OCI-LY1 (cell line): ENCODE measurements at regions not wholly inside any gene's neighbourhood (a gene's known extent, or its start where the extent isn't known, plus 50 kb on each side); places are given as distances from the start of the nearest gene placed in this dataset.

ENCODE experiments used
- EZH2 ChIP-seq: fragments of 200-600 bp; sonication (generic), shearing (Covaris generic); IDR thresholded peaks from 2 replicates; pipeline ENCODE4 v1.8.0; 2017; ENCODE audit warnings: borderline replicate concordance, mixed run types, mild to moderate bottlenecking, antibody characterized with exemption, low read length, moderate library complexity, mixed read lengths
- TF ChIP-seq, protein P1 (sequence below): fragments of 200-600 bp; sonication (generic), shearing (Covaris generic); IDR thresholded peaks from 2 replicates; pipeline ENCODE4 v1.5.1; 2017; ENCODE audit warnings: mild to moderate bottlenecking, antibody characterized with exemption, low read length, moderate library complexity, mixed read lengths

DNA sequence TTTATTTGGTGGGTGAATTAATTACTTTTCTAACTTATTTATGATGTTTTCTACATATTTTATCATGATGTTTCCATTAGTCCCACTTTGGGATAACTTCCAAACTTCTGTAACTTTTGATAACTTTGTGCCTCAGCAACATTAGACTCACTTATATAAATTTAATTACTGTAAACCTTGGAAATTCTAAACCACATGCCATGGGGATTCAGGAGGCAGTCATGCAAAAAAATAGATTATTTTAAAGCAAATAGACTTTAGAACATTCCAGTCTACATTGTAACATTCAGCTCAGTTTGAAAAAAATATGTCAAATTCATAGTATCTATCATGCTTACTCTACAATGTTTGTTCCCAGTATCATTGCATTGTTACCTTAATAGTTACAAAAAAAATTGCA is 728.5 kb upstream of the NRXN1 start:
- TF ChIP-seq, protein P1, sequence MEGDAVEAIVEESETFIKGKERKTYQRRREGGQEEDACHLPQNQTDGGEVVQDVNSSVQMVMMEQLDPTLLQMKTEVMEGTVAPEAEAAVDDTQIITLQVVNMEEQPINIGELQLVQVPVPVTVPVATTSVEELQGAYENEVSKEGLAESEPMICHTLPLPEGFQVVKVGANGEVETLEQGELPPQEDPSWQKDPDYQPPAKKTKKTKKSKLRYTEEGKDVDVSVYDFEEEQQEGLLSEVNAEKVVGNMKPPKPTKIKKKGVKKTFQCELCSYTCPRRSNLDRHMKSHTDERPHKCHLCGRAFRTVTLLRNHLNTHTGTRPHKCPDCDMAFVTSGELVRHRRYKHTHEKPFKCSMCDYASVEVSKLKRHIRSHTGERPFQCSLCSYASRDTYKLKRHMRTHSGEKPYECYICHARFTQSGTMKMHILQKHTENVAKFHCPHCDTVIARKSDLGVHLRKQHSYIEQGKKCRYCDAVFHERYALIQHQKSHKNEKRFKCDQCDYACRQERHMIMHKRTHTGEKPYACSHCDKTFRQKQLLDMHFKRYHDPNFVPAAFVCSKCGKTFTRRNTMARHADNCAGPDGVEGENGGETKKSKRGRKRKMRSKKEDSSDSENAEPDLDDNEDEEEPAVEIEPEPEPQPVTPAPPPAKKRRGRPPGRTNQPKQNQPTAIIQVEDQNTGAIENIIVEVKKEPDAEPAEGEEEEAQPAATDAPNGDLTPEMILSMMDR = no peak
- no peak for TF ChIP-seq EZH2
